ENCODE measurements at regions not wholly inside any gene's neighbourhood (a gene's known extent, or its start where the extent isn't known, plus 50 kb on each side); places are given as distances from the start of the nearest gene placed in this dataset.

GRCh38 chr3:16789344-16790120, 95.2 kb upstream of the PLCL2 start (continued):
- no peak for TF ChIP-seq ETS1 (IDR thresholded peaks at IDR 0.05)
- 0 out of 2 replicates have a peak, but pooled peaks have one; percentile 21 for TF ChIP-seq CREB1 (CRISPR knock-in tag; IDR thresholded peaks at IDR 0.05; ENCODE audit: low read depth)
- TF ChIP-seq, protein P1, sequence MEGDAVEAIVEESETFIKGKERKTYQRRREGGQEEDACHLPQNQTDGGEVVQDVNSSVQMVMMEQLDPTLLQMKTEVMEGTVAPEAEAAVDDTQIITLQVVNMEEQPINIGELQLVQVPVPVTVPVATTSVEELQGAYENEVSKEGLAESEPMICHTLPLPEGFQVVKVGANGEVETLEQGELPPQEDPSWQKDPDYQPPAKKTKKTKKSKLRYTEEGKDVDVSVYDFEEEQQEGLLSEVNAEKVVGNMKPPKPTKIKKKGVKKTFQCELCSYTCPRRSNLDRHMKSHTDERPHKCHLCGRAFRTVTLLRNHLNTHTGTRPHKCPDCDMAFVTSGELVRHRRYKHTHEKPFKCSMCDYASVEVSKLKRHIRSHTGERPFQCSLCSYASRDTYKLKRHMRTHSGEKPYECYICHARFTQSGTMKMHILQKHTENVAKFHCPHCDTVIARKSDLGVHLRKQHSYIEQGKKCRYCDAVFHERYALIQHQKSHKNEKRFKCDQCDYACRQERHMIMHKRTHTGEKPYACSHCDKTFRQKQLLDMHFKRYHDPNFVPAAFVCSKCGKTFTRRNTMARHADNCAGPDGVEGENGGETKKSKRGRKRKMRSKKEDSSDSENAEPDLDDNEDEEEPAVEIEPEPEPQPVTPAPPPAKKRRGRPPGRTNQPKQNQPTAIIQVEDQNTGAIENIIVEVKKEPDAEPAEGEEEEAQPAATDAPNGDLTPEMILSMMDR (conservative IDR thresholded peaks at IDR 0.05; ENCODE audit: low read depth in 2 of 2) = no peak

DNA sequence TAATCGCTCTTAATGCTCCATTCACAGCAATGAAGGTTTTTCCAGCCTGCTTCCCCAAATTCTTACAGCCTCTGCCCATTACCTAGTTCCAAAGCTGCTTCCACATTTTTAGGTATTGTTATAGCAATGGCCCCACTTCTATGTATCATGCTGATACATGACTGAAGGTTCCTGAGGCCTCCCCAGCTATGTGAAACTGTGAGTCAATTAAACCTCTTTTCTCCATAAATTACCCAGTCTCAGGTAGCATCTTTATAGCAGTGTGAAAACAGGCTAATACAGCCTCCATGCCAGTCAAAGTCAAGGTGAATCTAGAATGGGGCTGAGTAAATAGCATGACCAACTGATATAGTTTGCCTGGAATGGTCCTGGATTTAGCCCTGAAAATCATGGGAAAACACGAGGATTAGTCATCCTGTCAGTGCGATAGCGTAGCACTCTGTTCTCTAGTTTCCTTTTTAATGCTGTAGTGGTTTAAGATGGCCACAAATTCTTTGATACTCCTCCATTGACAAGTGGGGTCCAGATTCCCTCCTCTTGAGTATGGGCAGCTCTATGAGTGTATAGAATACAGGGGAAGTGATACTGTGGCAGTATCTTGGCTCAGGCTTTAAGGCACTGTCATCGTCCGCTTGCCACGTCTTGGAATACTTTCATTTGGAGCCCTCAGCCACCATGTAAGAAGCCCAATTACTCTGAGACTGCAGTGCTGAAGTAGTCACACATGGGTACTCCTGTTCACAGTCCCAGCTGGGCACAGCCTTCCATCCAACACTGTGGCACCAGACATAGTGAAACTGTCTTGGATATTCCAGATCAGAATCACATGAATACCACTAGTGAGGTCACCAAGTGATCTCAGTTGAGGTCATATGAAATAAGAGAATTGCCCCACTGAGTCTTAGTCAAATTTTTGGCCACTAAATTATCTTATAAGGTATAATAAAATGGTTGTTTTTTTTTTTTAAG, 94.0 kb upstream of the PLCL2 start:
- Mint-ChIP-seq H3K4me1 (peaks cover 42% of the 10 kb centered on the region), H3K27me3 (ENCODE audit: insufficient read depth, low read depth, poor library complexity) (peaks cover 11% of the 10 kb centered on the region), H3K27ac (peak overlapping the region; percentile 9; the same call in 1 of the 2 replicates), H3K36me3 (ENCODE audit: low read depth) (peaks cover 6% of the 10 kb centered on the region; the same call in 2 of the 3 replicates), H3K4me3 (no peak overlapping the region), H3K9me3 (peaks cover 6% of the 10 kb centered on the region)
- Histone ChIP-seq H3K9me2 (ENCODE audit: insufficient read depth) (peaks cover 42% of the 10 kb centered on the region), H3K4me3 (no peak overlapping the region), H4K20me1 (replicated peaks; ENCODE audit: insufficient read depth) (no peaks in the 10 kb centered on the region), H3K27ac (ENCODE audit: low read depth) (no peak overlapping the region), H3F3A (replicated peaks; ENCODE audit: low read depth) (no peaks in the 10 kb centered on the region), H3K36me3 (ENCODE audit: insufficient read depth) (no peaks in the 10 kb centered on the region), H3K79me2 (replicated peaks; ENCODE audit: insufficient read depth) (no peaks in the 10 kb centered on the region), H3K4me1 (ENCODE audit: insufficient read depth) (peaks cover 44% of the 10 kb centered on the region), H3K27me3 (ENCODE audit: insufficient read depth) (no peaks in the 10 kb centered on the region), H2AFZ (no peak overlapping the region), H3K4me2 (no peak overlapping the region)
- DNase-seq (ENCODE audit: low spot score) (no peak), ATAC-seq (no peak)
- TF ChIP-seq CREB1 (CRISPR knock-in tag; IDR thresholded peaks at IDR 0.05; ENCODE audit: low read depth) = no peak
- no peak for TF ChIP-seq NANOG (IDR thresholded peaks at IDR 0.05; ENCODE audit: borderline replicate concordance)
- TF ChIP-seq ZNF331 (CRISPR knock-in tag; IDR thresholded peaks at IDR 0.05; ENCODE audit: low read depth) = no peak
- no peak for TF ChIP-seq ZNF462 (CRISPR knock-in tag; IDR thresholded peaks at IDR 0.05)
- TF ChIP-seq, protein P2, sequence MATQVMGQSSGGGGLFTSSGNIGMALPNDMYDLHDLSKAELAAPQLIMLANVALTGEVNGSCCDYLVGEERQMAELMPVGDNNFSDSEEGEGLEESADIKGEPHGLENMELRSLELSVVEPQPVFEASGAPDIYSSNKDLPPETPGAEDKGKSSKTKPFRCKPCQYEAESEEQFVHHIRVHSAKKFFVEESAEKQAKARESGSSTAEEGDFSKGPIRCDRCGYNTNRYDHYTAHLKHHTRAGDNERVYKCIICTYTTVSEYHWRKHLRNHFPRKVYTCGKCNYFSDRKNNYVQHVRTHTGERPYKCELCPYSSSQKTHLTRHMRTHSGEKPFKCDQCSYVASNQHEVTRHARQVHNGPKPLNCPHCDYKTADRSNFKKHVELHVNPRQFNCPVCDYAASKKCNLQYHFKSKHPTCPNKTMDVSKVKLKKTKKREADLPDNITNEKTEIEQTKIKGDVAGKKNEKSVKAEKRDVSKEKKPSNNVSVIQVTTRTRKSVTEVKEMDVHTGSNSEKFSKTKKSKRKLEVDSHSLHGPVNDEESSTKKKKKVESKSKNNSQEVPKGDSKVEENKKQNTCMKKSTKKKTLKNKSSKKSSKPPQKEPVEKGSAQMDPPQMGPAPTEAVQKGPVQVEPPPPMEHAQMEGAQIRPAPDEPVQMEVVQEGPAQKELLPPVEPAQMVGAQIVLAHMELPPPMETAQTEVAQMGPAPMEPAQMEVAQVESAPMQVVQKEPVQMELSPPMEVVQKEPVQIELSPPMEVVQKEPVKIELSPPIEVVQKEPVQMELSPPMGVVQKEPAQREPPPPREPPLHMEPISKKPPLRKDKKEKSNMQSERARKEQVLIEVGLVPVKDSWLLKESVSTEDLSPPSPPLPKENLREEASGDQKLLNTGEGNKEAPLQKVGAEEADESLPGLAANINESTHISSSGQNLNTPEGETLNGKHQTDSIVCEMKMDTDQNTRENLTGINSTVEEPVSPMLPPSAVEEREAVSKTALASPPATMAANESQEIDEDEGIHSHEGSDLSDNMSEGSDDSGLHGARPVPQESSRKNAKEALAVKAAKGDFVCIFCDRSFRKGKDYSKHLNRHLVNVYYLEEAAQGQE (IDR thresholded peaks at IDR 0.05; ENCODE audit: unreplicated experiment) = no peak
- TF ChIP-seq STAT1 (IDR thresholded peaks at IDR 0.05; ENCODE audit: unreplicated experiment) = no peak
- no peak for TF ChIP-seq POLR2AphosphoS5 (IDR thresholded peaks at IDR 0.05; ENCODE audit: low read depth)

Measured in GM23338 (cell line).